ENCODE measurements at regions not wholly inside any gene's neighbourhood (a gene's known extent, or its start where the extent isn't known, plus 50 kb on each side); places are given as distances from the start of the nearest gene placed in this dataset.
"Not testable (repeated sequence)": the region's sequence is repeated elsewhere in the genome, so short reads cannot be mapped to it uniquely, and the experiment has no call there.

GRCh38 chr5:72596956-72597355, 89.7 kb upstream of the ZNF366 start:
- DNase-seq (ENCODE audit: low read depth) = peak; percentile 35

DNA sequence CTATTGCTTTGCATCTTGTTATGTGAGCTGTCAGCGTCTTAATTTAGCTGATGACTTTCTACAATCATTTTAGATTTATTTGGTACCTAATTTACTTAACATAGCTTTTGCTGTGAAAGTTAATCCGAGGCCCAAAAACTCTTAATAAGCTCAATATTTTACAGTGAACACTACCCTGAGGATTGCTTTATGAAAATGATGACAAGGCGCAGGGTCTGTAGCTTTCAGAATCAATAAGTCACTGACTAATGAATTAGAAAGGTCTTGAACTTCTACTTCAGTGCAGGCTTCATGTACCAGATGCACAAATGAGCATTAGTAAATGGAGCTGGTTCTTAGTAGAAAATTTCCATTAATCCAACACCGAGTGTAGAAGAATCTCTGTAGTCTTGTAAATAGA, 81.4 kb upstream of the ZNF366 start:
- DNase-seq (ENCODE audit: low read depth) = no peak

GRCh38 chr5:72587661-72588308, 80.6 kb upstream of the ZNF366 start:
- no peak for DNase-seq (ENCODE audit: low read depth)

- DNase-seq (ENCODE audit: low read depth) = no peak
These were observed 79.7 kb upstream of the ZNF366 start for GRCh38 chr5:72586788-72587530.

GRCh38 chr5:72584466-72584865, 77.3 kb upstream of the ZNF366 start:
- DNase-seq (ENCODE audit: low read depth) = peak; percentile 20

DNA sequence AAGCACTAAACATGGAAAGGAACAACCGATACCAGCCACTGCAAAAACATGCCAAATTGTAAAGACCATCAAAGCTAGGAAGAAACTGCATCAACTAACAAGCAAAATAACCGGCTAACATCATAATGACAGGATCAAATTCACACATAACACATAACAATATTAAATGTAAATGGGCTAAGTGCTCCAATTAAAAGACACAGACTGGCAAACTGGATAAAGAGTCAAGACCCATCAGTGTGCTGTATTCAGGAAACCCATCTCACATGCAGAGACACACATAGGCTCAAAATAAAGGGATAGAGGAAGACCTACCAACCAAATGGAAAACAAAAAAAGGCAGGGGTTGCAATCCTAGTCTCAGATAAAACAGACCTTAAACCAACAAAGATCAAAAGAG, 72.1 kb upstream of the ZNF366 start:
- DNase-seq (ENCODE audit: low read depth) = not testable (repeated sequence)

DNA sequence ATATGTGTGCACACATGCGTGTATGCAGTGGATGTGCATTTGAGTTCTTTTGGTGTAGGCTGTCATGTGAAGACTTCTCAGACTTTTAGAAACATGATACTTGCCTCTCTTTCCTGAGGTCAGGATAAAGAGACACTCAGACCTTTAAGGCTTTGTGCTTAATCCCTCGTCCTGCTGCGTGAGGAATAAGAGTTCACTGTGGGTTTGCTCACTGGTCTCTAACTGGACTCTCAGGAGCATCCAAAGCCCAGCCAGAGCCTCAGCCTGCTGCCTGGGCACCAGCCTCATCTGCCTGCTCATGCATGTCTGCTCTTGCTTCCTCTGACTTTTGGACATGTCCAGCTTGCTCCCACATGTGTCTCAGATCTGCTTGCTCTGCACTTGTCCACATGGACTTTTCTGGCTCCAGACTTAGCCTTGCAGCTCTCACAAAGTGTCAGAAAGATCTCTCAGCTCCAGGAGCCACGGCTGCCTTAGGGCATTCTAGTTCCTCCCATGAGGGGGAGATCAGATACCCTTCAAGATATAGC, 65.1 kb upstream of the ZNF366 start:
- no peak for DNase-seq (ENCODE audit: low read depth)

DNA sequence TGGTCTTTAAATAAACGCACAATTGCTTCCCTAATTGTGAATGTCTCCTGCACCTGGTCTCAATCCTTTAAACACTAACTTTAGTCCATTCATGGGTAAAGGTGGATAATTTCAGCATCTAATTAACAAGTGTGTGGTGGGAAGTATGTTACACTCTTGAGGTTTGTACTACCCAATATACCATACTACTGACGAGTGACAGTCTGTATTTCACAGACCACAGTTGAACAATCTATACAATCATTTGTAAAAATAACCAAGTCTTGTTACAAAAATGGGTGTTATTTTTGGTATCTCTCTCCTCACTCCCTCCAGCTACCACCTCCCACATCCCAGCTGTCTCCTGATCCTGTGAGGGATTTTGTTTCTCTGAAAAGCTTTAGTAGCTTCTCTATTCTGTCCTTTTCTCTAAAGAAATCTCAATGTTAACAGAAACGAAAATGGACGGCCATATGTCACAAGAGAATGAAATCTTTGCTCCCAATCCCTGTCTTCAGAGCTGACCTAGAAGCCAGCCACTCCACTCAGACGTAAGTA, 62.3 kb upstream of the ZNF366 start:
- DNase-seq (ENCODE audit: low read depth) = no peak

DNA sequence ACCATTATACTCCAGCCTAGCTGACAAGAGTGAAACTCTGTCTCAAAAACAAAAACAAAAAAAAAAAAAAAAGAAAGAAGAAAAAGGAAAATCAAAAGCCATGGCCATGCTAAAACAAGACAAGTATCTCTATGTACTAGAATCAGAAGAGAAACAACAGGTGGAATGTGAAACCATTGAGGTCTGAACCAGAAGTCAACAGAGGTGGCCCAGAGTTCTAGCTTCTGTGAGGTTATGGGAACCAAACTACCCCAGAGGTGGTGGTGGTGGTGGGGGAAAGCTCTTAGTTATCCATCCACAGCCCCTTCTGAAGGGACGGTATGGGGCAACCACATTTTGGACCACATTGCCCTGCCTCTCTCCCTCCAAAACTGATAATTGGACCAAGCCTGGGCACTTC, 59.5 kb upstream of the ZNF366 start:
- no peak for DNase-seq (ENCODE audit: low read depth)

- no peak for DNase-seq (ENCODE audit: low read depth)
These were observed 58.5 kb upstream of the ZNF366 start for GRCh38 chr5:72565513-72566289.

DNA sequence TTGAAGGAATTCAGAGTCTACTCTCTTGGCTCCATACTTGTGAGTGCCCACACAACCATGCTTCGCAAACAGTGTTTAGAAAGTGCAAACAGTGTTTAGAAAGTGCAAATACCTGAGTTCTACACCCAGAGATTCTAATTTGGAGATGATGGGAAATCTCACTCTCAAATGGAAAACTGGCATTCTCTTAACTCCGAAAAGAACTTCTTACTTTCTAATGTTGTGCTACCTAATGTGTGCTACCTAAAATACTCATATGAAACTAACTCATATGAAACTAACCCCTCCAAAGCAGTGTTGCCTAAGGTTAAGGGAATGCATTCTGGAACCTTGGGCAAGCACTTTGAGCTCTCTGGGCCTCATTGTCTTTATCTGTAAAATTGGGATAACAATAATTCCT, 55.5 kb upstream of the ZNF366 start:
- DNase-seq (ENCODE audit: low read depth) = no peak

- DNase-seq (ENCODE audit: low read depth) = no peak
These were observed 54.1 kb upstream of the ZNF366 start for GRCh38 chr5:72561148-72561972.

DNA sequence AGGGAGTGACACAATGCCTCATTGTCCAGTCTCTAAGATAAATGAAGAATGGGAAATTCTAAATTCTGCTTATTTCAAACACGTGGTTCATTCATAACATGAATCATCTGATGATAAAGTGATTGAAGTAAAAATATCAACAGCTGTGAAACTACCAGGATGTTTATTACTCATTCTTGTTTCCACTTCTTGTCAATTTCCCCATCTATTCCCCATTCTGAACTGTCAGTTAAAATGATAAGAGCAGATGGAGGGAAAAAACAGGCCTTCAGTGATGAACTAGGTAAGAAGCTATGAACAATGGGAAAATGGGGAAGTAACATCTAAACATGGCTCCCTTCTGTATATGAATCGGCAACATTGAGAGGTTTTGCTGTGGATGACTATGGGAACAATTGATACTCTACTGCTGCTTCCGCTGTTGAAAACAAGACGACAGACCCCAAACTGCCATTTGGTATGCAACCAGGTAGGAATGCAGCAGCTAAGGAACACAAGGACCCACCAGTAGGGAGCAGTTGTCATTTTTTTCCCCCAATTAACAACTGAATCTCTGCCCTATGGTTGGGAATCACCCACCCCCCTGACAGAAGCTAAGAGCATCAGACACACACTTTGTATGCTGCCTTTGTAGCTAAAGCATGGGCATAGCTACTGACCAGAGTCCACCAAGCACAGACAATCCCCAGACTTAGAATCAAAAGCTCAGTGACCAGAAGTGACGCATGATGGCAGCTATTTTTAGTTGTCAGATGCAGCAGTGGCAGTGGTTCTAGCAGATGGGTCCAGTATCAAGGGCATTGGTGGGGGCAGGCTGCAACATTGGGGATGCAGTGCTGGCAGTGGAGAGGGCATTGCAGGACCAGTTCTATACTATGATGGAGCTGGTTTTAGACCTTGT, 52.9 kb upstream of the ZNF366 start:
- no peak for DNase-seq (ENCODE audit: low read depth)

DNA sequence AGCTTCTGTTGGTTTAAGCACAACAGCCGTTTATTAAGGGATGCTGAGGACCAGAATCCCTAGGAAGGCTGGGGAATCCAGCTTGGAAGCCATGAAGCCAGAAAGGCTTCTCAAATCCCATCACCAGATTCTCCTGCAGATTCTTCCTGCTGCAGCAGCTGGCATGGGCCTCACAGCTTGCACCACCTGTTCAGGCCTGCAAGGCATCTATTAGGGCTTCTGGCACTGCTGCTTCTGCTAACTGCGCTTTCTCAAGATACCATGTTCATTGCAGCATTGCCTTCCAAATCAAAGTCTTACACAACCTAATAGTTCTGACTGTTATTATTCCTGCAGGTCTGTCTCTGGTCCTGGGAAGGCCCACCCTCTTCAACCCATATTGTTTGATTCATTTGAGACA, 51.2 kb upstream of the ZNF366 start:
- DNase-seq (ENCODE audit: low read depth) = no peak

- DNase-seq (ENCODE audit: low read depth) = no peak
These were observed 50.8 kb upstream of the ZNF366 start for GRCh38 chr5:72558046-72558336.

DNA sequence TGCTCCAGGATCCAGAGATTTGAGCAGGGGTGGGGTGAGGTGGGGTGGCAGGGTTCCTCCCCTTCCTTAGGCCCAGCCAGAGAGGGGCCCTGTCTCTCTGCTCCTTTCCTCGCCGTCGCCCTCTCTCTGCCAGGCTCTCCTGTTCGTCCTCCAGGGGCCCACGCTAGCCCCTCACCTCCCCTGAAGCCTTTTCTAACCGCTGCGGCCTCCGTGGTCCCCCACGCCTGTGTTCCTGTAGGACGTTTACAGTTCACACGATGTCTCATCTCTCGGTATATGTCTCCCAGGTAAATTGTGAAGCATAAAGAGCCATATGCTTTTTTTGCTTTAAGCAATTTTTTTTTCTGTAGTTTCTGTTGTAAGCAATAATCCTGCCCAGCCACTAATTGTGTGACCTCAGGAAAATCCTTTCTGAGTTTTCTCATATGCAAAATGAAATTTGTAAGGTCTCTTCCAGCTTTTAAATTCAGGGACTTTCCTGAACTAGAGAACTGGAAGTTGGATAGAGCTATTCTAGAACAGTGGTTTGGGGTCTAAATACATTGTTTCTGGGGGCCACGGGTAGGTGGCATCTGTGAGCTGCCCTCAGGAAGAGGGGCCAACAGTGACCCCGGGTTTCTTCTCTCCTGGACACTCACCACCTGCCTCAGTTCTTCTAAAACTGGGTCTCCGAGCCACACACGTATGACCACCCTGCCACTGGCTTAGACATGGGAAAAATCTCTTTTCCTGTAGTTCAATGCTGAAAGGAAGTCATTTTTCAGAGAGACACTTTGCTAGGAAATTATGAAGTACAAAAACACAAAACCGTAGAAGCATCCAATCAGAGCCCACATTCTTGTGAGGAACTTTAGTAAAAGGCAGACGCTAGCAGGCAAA, 50.2 kb upstream of the ZNF366 start:
- DNase-seq (ENCODE audit: low read depth) = no peak
